Lower lobe of right lung (tissue), 1 donor: ENCODE measurements at regions not wholly inside any gene's neighbourhood (a gene's known extent, or its start where the extent isn't known, plus 50 kb on each side); places are given as distances from the start of the nearest gene placed in this dataset. TPM values are rescaled to one million over a fixed set of nuclear protein-coding genes. Genes with fewer than 3 reads are reported as not detected.

ENCODE experiments used
- microRNA-seq: library from miRNA; unstranded; fragments of <30 nt; microRNA quantifications from one replicate; pipeline ENCODE4 v1.2.0, GENCODE V29; 2020; ENCODE audit warnings: borderline number of aligned reads
- donor health status: DM: no; HTN: yes; CAD: no; lungs with severe emphysema.

Small RNA genes in the stretch of these regions (microRNA-seq; reads per million reads assigned to microRNA genes)
- gene MIR7641-1 = not detected
